ENCODE measurements at regions not wholly inside any gene's neighbourhood (a gene's known extent, or its start where the extent isn't known, plus 50 kb on each side); places are given as distances from the start of the nearest gene placed in this dataset.

- TF ChIP-seq CTCF (IDR thresholded peaks at IDR 0.05; ENCODE audit: insufficient read depth, low read length) (no peak), POLR2AphosphoS5 (IDR thresholded peaks at IDR 0.05; ENCODE audit: low read depth) (no peak)
These were observed 104.9 kb downstream of the XRCC2 start for GRCh38 chr7:152571068-152571467.
